ENCODE measurements at regions not wholly inside any gene's neighbourhood (a gene's known extent, or its start where the extent isn't known, plus 50 kb on each side); places are given as distances from the start of the nearest gene placed in this dataset.
"Not testable (repeated sequence)": the region's sequence is repeated elsewhere in the genome, so short reads cannot be mapped to it uniquely, and the experiment has no call there.

DNA sequence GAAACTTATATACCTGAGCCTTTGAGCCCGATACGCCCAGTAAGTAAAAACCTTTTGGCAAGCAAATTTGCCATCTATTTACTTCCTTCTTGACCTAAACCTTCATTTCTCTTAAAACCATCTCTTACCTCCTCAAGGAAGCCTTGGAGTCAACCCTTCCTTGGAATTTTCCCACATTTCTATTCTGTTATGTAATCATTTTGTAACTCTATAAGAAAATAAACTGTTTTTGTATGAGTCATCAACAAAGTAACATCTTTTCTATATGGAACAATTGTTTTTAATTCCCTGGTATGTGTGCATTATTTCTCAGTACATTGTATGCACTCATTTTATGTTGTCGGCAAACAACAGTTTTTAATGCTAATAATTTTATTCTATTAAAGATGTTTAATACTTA lies 162.0 kb downstream of the TEX36 start:
- no peak for TF ChIP-seq CTCF (IDR thresholded peaks at IDR 0.05; ENCODE audit: insufficient read depth, low read length)
- no peak overlapping the region for H3K4me3 ChIP-seq (ENCODE audit: low read depth, low read length)
- DNase-seq (ENCODE audit: low read depth) = no peak

GRCh38 chr10:125518397-125518796 lies 164.6 kb downstream of the TEX36 start:
- not testable (repeated sequence) for DNase-seq (ENCODE audit: low read depth); H3K4me3 ChIP-seq (ENCODE audit: low read depth, low read length)

- no peak for TF ChIP-seq CTCF (IDR thresholded peaks at IDR 0.05; ENCODE audit: insufficient read depth, low read length)
- no peak overlapping the region for H3K4me3 ChIP-seq (ENCODE audit: low read depth, low read length)
- no peak for DNase-seq (ENCODE audit: low read depth)
Observed at GRCh38 chr10:125515571-125515970, 167.4 kb downstream of the TEX36 start.

GRCh38 chr10:125514206-125515162 lies 168.5 kb downstream of the TEX36 start:
- H3K4me3 ChIP-seq (ENCODE audit: low read depth, low read length) = no peak overlapping the region
- DNase-seq (ENCODE audit: low read depth) = no peak
- no peak for TF ChIP-seq CTCF (IDR thresholded peaks at IDR 0.05; ENCODE audit: insufficient read depth, low read length)

DNA sequence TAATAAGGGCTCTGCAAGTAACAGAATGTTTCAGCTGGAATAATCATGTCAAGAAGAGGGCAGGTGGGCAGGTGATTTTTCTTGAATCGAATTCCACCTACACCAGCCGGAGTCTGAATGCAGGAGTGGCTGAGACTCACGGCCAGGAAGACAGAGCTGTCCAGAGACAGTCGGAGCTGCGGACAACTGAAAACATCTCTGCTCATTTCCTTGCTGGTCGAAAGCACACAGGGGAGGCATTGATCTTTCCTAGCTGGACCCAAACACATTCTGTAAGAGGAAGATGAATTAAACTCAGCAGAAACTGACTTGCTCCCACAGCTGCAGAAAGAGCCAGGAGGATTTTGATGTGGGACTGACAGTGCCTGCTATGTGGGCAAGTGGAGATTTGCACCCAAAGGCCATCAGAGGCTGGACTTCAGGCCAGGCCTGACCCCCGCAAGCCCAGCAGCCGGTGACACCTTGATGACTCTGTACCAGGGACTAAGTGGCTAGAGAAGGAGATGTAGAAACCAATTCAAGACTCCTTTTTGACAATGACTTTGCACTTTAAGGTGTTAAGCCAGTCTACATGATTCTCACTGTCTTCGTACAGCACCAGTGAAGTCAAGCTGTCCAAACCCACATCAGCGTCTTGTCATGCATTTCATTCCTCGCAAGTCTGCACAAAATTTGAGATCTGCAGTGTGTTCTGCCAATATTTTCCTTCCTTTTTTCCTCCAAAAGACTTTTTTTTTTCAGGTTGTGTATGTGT lies 169.4 kb downstream of the TEX36 start:
- no peak for TF ChIP-seq CTCF (IDR thresholded peaks at IDR 0.05; ENCODE audit: insufficient read depth, low read length)
- no peak for DNase-seq (ENCODE audit: low read depth)
- H3K4me3 ChIP-seq (ENCODE audit: low read depth, low read length) = no peak overlapping the region

DNA sequence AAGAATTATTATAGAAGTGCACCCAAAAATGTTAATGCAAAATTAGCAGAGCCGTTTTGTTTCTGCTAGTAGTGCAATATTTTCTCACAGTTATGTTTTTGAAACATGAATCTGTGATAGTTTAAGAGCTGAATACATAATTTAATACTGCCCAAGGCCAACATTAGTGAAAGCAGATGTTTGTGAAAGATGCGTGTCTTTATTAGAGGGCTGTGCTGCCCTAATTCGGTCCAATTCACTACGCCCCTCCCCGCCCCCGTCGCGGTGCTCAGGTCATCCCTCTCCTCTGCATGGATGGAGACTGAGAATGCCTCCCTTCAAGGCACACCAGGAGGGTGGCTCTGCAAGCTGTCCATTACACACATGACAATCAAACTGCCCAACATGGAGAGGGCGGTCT lies 172.0 kb downstream of the TEX36 start:
- H3K4me3 ChIP-seq (ENCODE audit: low read depth, low read length) = no peak overlapping the region
- DNase-seq (ENCODE audit: low read depth) = no peak
- no peak for TF ChIP-seq CTCF (IDR thresholded peaks at IDR 0.05; ENCODE audit: insufficient read depth, low read length)

DNA sequence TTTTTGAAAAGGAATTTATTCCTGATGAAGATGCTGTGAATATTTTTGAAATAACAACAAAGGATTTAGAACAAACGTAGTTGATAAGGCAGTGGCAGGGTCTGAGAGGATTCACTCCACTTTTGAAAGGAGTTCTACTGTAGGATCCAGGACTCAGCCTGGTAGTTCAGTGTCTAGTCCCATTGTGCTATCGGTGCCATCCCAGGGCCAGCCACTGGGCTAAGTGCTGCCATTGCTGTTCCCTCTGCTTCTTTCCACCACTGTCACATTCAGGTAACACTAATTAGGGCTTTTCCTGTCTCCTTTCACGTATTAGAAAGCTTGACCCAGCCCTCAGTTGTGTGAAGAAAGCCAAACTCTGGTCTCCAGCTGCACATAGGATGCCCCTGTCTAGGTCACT lies 177.3 kb downstream of the TEX36 start:
- no peak for DNase-seq (ENCODE audit: low read depth)
- TF ChIP-seq CTCF (IDR thresholded peaks at IDR 0.05; ENCODE audit: insufficient read depth, low read length) = no peak
- no peak overlapping the region for H3K4me3 ChIP-seq (ENCODE audit: low read depth, low read length)

Data from fibroblast of the aortic adventitia (primary cell).